Testis (tissue), 2 donors: ENCODE measurements at regions not wholly inside any gene's neighbourhood (a gene's known extent, or its start where the extent isn't known, plus 50 kb on each side); places are given as distances from the start of the nearest gene placed in this dataset.

ENCODE experiments used
- POLR2A ChIP-seq: fragments of 450-650 bp; IDR thresholded peaks from one replicate; pipeline ENCODE4 v1.6.1; 2017; ENCODE audit warnings: antibody characterized with exemption, mild to moderate bottlenecking, moderate library complexity
- TF ChIP-seq, protein P1 (sequence below), 3 experiments: fragments of 450-650 bp in 2 of 3; fragments of 200-600 bp in 1 of 3; sonication (generic) in 1 of 3; IDR thresholded peaks; one replicate each; pipeline ENCODE4 v1.5.1; 2016 to 2019; ENCODE audit warnings: antibody characterized with exemption in 3 of 3, mild to moderate bottlenecking in 2 of 3, moderate library complexity in 1 of 3

- TF ChIP-seq, protein P1, sequence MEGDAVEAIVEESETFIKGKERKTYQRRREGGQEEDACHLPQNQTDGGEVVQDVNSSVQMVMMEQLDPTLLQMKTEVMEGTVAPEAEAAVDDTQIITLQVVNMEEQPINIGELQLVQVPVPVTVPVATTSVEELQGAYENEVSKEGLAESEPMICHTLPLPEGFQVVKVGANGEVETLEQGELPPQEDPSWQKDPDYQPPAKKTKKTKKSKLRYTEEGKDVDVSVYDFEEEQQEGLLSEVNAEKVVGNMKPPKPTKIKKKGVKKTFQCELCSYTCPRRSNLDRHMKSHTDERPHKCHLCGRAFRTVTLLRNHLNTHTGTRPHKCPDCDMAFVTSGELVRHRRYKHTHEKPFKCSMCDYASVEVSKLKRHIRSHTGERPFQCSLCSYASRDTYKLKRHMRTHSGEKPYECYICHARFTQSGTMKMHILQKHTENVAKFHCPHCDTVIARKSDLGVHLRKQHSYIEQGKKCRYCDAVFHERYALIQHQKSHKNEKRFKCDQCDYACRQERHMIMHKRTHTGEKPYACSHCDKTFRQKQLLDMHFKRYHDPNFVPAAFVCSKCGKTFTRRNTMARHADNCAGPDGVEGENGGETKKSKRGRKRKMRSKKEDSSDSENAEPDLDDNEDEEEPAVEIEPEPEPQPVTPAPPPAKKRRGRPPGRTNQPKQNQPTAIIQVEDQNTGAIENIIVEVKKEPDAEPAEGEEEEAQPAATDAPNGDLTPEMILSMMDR (IDR thresholded peaks at IDR 0.05): no peak
- no peak for TF ChIP-seq POLR2A
These were observed 291.6 kb downstream of the CLIC5 start for GRCh38 chr6:45724027-45724426.
